GM18517 (cell line): ENCODE measurements at regions not wholly inside any gene's neighbourhood (a gene's known extent, or its start where the extent isn't known, plus 50 kb on each side); places are given as distances from the start of the nearest gene placed in this dataset.

ENCODE experiments used
- ATAC-seq: cut with Tn5 transposase; IDR thresholded peaks from one replicate; pipeline ENCODE4 v1.9.1; 2021; ENCODE audit warnings: mild to moderate bottlenecking, moderate library complexity; ENCODE audit not compliant: unreplicated experiment

GRCh38 chr10:3231951-3232730 lies 59.6 kb upstream of the PITRM1 start:
- no peak for ATAC-seq

GRCh38 chr10:3229815-3230214 lies 57.2 kb upstream of the PITRM1 start:
- ATAC-seq, result no peak

DNA sequence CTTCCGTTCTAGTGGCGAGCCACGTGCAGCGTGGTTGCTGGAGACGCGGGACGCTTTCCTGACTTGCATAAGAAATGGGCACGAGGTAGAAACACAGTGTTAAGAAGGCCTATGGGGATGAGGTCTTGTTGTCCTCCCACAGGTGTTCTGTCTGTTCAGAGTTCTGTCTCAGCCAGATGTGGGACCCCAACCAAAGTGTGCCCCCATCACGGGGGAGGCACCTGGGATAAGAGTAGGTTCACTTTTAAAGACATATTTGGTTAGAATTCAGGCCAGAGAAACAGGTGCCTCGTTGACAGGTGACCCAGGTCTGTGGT lies 56.0 kb upstream of the PITRM1 start:
- ATAC-seq, result no peak

- ATAC-seq, result no peak
These were observed 54.6 kb upstream of the PITRM1 start for GRCh38 chr10:3226960-3227744.

DNA sequence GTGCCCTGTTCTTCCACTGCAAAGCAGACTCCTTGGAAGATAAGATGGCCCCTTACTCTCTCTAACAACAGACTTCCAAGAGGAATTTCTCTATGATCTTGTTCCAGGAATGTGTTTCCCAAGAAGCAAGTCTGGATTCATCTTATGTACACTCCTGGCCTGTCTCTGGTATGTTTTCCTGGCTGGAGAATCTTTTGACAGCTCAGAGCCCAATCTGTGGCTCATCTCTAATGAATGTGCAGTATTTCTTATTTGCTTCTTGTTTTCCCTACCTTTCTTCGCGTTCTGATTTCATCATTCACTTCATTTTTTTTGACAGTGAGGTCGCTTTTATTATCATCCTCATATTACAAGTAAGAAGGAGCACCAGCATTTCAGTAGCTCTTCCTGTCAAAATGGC lies 53.0 kb upstream of the PITRM1 start:
- no peak for ATAC-seq

DNA sequence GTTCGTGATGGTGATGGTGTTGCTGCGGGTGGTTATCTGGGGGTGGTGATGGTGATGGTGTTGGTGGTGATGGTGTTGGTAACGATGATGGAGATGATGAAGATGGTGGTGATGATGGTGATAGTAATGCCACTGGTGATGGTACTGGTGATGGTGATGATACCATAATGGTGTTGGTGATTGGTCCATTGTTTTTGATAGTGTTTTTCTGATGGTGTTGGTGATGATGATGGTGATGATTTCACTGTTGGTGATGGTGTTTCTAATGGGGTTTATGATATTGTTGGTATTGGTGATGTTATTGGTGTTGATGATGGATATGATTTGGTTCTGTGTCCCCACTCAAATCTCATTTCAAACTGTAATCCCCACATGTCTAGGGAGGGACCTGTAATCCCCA lies 51.7 kb upstream of the PITRM1 start:
- ATAC-seq, result no peak

GRCh38 chr10:3222626-3223025 lies 50.0 kb upstream of the PITRM1 start:
- ATAC-seq, result no peak
